HCT116 (cell line): ENCODE measurements at regions not wholly inside any gene's neighbourhood (a gene's known extent, or its start where the extent isn't known, plus 50 kb on each side); places are given as distances from the start of the nearest gene placed in this dataset.

Source experiments
- CEBPB ChIP-seq: IDR thresholded peaks from 2 replicates; pipeline ENCODE4 v1.6.1; 2012; ENCODE audit warnings: low read depth
- EGR1 ChIP-seq: IDR thresholded peaks from 2 replicates; pipeline ENCODE4 v1.6.1; 2012; ENCODE audit warnings: low read depth
- EZH2 ChIP-seq: fragments of 200-600 bp; sonication (generic); IDR thresholded peaks from 2 replicates; pipeline ENCODE4 v1.6.1; 2017; ENCODE audit warnings: antibody characterized with exemption, mixed run types
- POLR2A ChIP-seq: IDR thresholded peaks from 2 replicates; pipeline ENCODE4 v1.7.0; 2011; ENCODE audit warnings: borderline replicate concordance; ENCODE audit not compliant: insufficient read depth, insufficient read length; ENCODE audit errors: extremely low read depth
- POLR2AphosphoS5 ChIP-seq: IDR thresholded peaks from 2 replicates; pipeline ENCODE4 v1.6.1; 2011; ENCODE audit warnings: mild to moderate bottlenecking, low read depth, low read length, moderate library complexity
- RAD21 ChIP-seq: IDR thresholded peaks from 2 replicates; pipeline ENCODE4 v1.6.1; 2012; ENCODE audit warnings: low read depth, mild to moderate bottlenecking
- YY1 ChIP-seq: IDR thresholded peaks from 2 replicates; pipeline ENCODE4 v1.6.1; 2011; ENCODE audit warnings: low read length, low read depth, moderate library complexity, mild to moderate bottlenecking; ENCODE audit not compliant: insufficient replicate concordance; ENCODE audit errors: extremely low read depth
- TF ChIP-seq, protein P1 (sequence below), 3 experiments: fragments of 200-600 bp in 1 of 3; sonication (generic) in 1 of 3; IDR thresholded peaks in 2 of 3; conservative IDR thresholded peaks in 1 of 3; 2 replicates each; pipeline ENCODE4 v1.5.1; 2012 to 2017; ENCODE audit warnings: low read depth in 2 of 3, low read length in 2 of 3, antibody characterized with exemption in 1 of 3, borderline replicate concordance in 1 of 3, control low read depth in 1 of 3, mild to moderate bottlenecking in 1 of 3, mixed read lengths in 1 of 3, mixed run types in 1 of 3, moderate library complexity in 1 of 3; ENCODE audit not compliant: insufficient read depth in 1 of 3
- TF ChIP-seq, protein P2 (sequence below): IDR thresholded peaks from 2 replicates; pipeline ENCODE4 v1.6.1; 2012; ENCODE audit warnings: low read depth

DNA sequence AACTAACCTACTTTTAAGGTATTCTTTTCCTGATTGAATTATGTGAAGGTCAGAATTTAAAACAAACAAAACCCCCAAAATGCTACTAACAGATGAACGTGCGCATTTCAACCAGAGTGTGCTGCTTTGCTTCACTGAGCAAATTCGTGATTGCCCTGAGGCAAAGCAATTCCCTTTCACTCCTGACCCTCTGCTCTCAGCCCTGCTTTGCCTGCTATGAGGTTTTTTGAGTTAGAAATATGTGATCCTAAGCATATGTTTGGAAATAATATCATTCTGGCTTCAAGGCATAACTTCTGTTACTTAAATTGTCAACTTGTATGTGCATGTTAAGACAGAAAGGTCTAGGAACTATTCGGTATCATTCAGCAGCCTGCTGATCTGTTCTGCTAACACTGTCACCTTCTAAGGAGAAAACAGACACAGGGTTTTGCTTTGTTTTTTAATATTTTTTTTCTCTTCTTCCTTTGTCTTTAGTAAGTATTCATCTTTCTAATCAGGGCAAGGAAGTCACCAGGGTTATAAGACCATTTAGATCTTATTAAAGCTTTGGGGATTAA is 124.2 kb downstream of the GNAT3 start:
- TF ChIP-seq, protein P1, sequence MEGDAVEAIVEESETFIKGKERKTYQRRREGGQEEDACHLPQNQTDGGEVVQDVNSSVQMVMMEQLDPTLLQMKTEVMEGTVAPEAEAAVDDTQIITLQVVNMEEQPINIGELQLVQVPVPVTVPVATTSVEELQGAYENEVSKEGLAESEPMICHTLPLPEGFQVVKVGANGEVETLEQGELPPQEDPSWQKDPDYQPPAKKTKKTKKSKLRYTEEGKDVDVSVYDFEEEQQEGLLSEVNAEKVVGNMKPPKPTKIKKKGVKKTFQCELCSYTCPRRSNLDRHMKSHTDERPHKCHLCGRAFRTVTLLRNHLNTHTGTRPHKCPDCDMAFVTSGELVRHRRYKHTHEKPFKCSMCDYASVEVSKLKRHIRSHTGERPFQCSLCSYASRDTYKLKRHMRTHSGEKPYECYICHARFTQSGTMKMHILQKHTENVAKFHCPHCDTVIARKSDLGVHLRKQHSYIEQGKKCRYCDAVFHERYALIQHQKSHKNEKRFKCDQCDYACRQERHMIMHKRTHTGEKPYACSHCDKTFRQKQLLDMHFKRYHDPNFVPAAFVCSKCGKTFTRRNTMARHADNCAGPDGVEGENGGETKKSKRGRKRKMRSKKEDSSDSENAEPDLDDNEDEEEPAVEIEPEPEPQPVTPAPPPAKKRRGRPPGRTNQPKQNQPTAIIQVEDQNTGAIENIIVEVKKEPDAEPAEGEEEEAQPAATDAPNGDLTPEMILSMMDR (IDR thresholded peaks at IDR 0.05 in 2 of 3, conservative IDR thresholded peaks at IDR 0.05 in 1 of 3; ENCODE audit: borderline replicate concordance in 1 of 3, insufficient read depth in 1 of 3, low read depth in 2 of 3, low read length in 2 of 3): no peak
- TF ChIP-seq EGR1: no peak
- no peak for TF ChIP-seq YY1
- TF ChIP-seq CEBPB: no peak
- no peak for TF ChIP-seq POLR2A
- TF ChIP-seq EZH2: no peak
- TF ChIP-seq POLR2AphosphoS5: no peak
- no peak for TF ChIP-seq RAD21
- TF ChIP-seq, protein P2, sequence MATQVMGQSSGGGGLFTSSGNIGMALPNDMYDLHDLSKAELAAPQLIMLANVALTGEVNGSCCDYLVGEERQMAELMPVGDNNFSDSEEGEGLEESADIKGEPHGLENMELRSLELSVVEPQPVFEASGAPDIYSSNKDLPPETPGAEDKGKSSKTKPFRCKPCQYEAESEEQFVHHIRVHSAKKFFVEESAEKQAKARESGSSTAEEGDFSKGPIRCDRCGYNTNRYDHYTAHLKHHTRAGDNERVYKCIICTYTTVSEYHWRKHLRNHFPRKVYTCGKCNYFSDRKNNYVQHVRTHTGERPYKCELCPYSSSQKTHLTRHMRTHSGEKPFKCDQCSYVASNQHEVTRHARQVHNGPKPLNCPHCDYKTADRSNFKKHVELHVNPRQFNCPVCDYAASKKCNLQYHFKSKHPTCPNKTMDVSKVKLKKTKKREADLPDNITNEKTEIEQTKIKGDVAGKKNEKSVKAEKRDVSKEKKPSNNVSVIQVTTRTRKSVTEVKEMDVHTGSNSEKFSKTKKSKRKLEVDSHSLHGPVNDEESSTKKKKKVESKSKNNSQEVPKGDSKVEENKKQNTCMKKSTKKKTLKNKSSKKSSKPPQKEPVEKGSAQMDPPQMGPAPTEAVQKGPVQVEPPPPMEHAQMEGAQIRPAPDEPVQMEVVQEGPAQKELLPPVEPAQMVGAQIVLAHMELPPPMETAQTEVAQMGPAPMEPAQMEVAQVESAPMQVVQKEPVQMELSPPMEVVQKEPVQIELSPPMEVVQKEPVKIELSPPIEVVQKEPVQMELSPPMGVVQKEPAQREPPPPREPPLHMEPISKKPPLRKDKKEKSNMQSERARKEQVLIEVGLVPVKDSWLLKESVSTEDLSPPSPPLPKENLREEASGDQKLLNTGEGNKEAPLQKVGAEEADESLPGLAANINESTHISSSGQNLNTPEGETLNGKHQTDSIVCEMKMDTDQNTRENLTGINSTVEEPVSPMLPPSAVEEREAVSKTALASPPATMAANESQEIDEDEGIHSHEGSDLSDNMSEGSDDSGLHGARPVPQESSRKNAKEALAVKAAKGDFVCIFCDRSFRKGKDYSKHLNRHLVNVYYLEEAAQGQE: no peak
